Neural progenitor cell (in vitro differentiated cells): ENCODE measurements at regions not wholly inside any gene's neighbourhood (a gene's known extent, or its start where the extent isn't known, plus 50 kb on each side); places are given as distances from the start of the nearest gene placed in this dataset.

Experiments
- DNase-seq: peaks from one replicate; pipeline ENCODE4 v3.0.0-alpha.2; 2016; ENCODE audit warnings: low spot score
- H2AFZ ChIP-seq: fragments of 200-600 bp; sonication (generic); replicated peaks from 2 replicates; pipeline ENCODE4 v1.6.1; 2016; ENCODE audit warnings: antibody characterized with exemption
- H3F3A ChIP-seq: fragments of 200-600 bp; sonication (generic); 2 replicates; pipeline ENCODE4 v1.6.1; 2016; ENCODE audit warnings: antibody characterized with exemption, low read depth
- H3K27ac ChIP-seq: fragments of 200-600 bp; sonication (generic); 2 replicates; pipeline ENCODE4 v1.5.1; 2016; ENCODE audit warnings: mild to moderate bottlenecking
- H3K27me3 ChIP-seq: fragments of 200-600 bp; sonication (generic); 2 replicates; pipeline ENCODE4 v1.6.1; 2016; ENCODE audit warnings: mild to moderate bottlenecking, moderate library complexity
- H3K36me3 ChIP-seq: fragments of 200-600 bp; sonication (generic); 2 replicates; pipeline ENCODE4 v1.5.1; 2016
- H3K4me1 ChIP-seq: fragments of 200-600 bp; sonication (generic); 2 replicates; pipeline ENCODE4 v1.6.1; 2016; ENCODE audit warnings: mixed run types
- H3K4me2 ChIP-seq: fragments of 200-600 bp; sonication (generic); 2 replicates; pipeline ENCODE4 v1.6.1; 2016
- H3K4me3 ChIP-seq: fragments of 200-600 bp; sonication (generic); 2 replicates; pipeline ENCODE4 v1.5.1; 2016
- H3K79me2 ChIP-seq: fragments of 200-600 bp; sonication (generic); 2 replicates; pipeline ENCODE4 v1.6.1; 2016; ENCODE audit warnings: low read depth
- H3K9ac ChIP-seq: fragments of 200-600 bp; sonication (generic); 2 replicates; pipeline ENCODE4 v1.6.1; 2016
- H3K9me3 ChIP-seq: fragments of 200-600 bp; sonication (generic); 2 replicates; pipeline ENCODE4 v1.5.1; 2016; ENCODE audit warnings: low read depth
- H4K20me1 ChIP-seq: fragments of 200-600 bp; sonication (generic); 2 replicates; pipeline ENCODE4 v1.6.1; 2016; ENCODE audit warnings: low read depth
- H3K27ac Mint-ChIP-seq: 3 replicates; pipeline ENCODE4 v1.8.0; 2021; ENCODE audit warnings: mixed read lengths
- H3K27me3 Mint-ChIP-seq: 2 replicates; pipeline ENCODE4 v1.8.0; 2022; ENCODE audit warnings: low read depth, mild to moderate bottlenecking, inconsistent platforms, moderate library complexity, mixed read lengths; ENCODE audit not compliant: insufficient read depth
- H3K36me3 Mint-ChIP-seq: 3 replicates; pipeline ENCODE4 v1.8.0; 2021; ENCODE audit warnings: mixed read lengths
- H3K4me1 Mint-ChIP-seq: 3 replicates; pipeline ENCODE4 v1.8.0; 2021; ENCODE audit warnings: mixed read lengths
- H3K4me3 Mint-ChIP-seq: 3 replicates; pipeline ENCODE4 v1.8.0; 2021; ENCODE audit warnings: mild to moderate bottlenecking, moderate library complexity, mixed read lengths
- H3K9me3 Mint-ChIP-seq: 3 replicates; pipeline ENCODE4 v1.8.0; 2020; ENCODE audit warnings: mixed read lengths
- CTCF ChIP-seq: fragments of 200-600 bp; sonication (generic); IDR thresholded peaks from 2 replicates; pipeline ENCODE4 v1.5.1; 2017; ENCODE audit warnings: antibody characterized with exemption, mild to moderate bottlenecking
- EZH2 ChIP-seq: fragments of 200-600 bp; sonication (generic); IDR thresholded peaks from 2 replicates; pipeline ENCODE4 v1.6.1; 2017; ENCODE audit warnings: antibody characterized with exemption, mild to moderate bottlenecking, moderate library complexity
- EZH2phosphoT487 ChIP-seq: fragments of 200-600 bp; sonication (generic); IDR thresholded peaks from 2 replicates; pipeline ENCODE4 v1.6.1; 2017; ENCODE audit warnings: antibody characterized with exemption

- no peaks in the 10 kb centered on the region for H3K79me2 ChIP-seq
- H3K9me3 ChIP-seq, result no peaks in the 10 kb centered on the region
- no peak overlapping the region for H3K4me2 ChIP-seq
- no peaks in the 10 kb centered on the region for H3K36me3 ChIP-seq
- H2AFZ ChIP-seq, result no peak overlapping the region
- Mint-ChIP-seq H3K4me3 (no peak overlapping the region), H3K36me3 (no peaks in the 10 kb centered on the region), H3K9me3 (no peaks in the 10 kb centered on the region), H3K27ac (no peak overlapping the region), H3K4me1 (peaks cover 2% of the 10 kb centered on the region), H3K27me3 (no peaks in the 10 kb centered on the region)
- no peak overlapping the region for H3K9ac ChIP-seq
- H3K27ac ChIP-seq, result no peak overlapping the region
- TF ChIP-seq EZH2 (no peak), EZH2phosphoT487 (no peak), CTCF (no peak)
- H3K4me1 ChIP-seq, result peaks cover 7% of the 10 kb centered on the region
- DNase-seq, result no peak
- H3K27me3 ChIP-seq, result no peaks in the 10 kb centered on the region
- H4K20me1 ChIP-seq, result no peaks in the 10 kb centered on the region
- H3K4me3 ChIP-seq, result no peak overlapping the region
- no peaks in the 10 kb centered on the region for H3F3A ChIP-seq
These were observed 130.3 kb upstream of the MINDY3 start for GRCh38 chr10:15990535-15991129.

DNA sequence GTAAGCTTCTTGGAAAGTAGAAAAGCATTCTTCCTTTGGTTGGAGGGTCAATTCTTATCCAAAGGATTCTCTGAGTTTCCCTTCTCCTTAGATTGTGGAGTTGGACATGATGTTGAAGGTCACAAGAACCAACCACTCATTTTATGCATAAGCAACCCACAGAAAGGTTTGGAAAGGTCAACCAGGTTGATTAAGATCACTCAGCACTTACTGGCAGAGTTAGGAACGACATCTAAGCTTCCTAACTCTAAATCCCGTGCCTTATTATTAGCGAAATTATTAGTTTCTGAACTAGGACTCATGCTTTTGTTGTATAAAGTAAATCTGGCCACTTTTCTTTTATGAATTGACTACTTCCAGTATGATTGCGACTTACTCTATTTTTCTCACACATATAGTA is 137.0 kb upstream of the MINDY3 start:
- no peaks in the 10 kb centered on the region for H4K20me1 ChIP-seq
- no peaks in the 10 kb centered on the region for H3K27me3 ChIP-seq
- H3F3A ChIP-seq, result no peaks in the 10 kb centered on the region
- Mint-ChIP-seq H3K9me3 (no peaks in the 10 kb centered on the region), H3K27me3 (no peaks in the 10 kb centered on the region), H3K4me3 (no peak overlapping the region), H3K36me3 (no peaks in the 10 kb centered on the region), H3K27ac (no peak overlapping the region), H3K4me1 (no peaks in the 10 kb centered on the region)
- H3K4me2 ChIP-seq, result no peak overlapping the region
- no peaks in the 10 kb centered on the region for H3K36me3 ChIP-seq
- H3K79me2 ChIP-seq, result no peaks in the 10 kb centered on the region
- H3K27ac ChIP-seq, result no peak overlapping the region
- TF ChIP-seq EZH2phosphoT487 (no peak), CTCF (no peak), EZH2 (no peak)
- no peak overlapping the region for H2AFZ ChIP-seq
- DNase-seq, result no peak
- H3K4me1 ChIP-seq, result no peaks in the 10 kb centered on the region
- no peaks in the 10 kb centered on the region for H3K9me3 ChIP-seq
- no peak overlapping the region for H3K9ac ChIP-seq
- no peak overlapping the region for H3K4me3 ChIP-seq

DNA sequence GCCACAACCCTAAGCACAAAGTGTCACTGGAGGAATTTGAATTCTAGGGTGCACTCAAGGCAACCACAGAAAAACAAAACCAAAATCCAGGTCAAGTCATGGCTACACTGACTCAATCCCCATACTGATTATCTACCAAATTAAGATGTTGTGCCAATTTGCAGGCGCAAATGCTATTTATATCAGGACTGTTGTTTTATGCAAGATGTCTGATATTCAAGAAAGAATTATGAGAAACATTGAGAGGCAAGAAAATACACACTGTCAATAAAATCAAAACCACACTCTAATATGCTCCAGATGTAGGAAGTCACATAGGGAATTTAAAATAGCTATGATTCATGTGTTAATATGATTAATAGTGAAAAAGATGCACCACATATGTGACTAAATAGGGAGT is 141.3 kb upstream of the MINDY3 start:
- H4K20me1 ChIP-seq, result no peaks in the 10 kb centered on the region
- H3K36me3 Mint-ChIP-seq, result no peaks in the 10 kb centered on the region
- H3K4me3 Mint-ChIP-seq, result no peak overlapping the region
- no peaks in the 10 kb centered on the region for H3K4me1 Mint-ChIP-seq
- DNase-seq, result no peak
- no peak overlapping the region for H2AFZ ChIP-seq
- no peaks in the 10 kb centered on the region for H3K9me3 ChIP-seq
- H3K4me2 ChIP-seq, result no peak overlapping the region
- no peaks in the 10 kb centered on the region for H3K9me3 Mint-ChIP-seq
- no peak overlapping the region for H3K4me3 ChIP-seq
- no peaks in the 10 kb centered on the region for H3K4me1 ChIP-seq
- no peaks in the 10 kb centered on the region for H3K36me3 ChIP-seq
- H3K27ac ChIP-seq, result no peak overlapping the region
- H3F3A ChIP-seq, result no peaks in the 10 kb centered on the region
- H3K9ac ChIP-seq, result no peak overlapping the region
- H3K27me3 ChIP-seq, result no peaks in the 10 kb centered on the region
- H3K79me2 ChIP-seq, result no peaks in the 10 kb centered on the region
- no peak overlapping the region for H3K27ac Mint-ChIP-seq
- TF ChIP-seq CTCF (no peak), EZH2 (no peak), EZH2phosphoT487 (no peak)
- no peaks in the 10 kb centered on the region for H3K27me3 Mint-ChIP-seq
